ENCODE measurements at regions not wholly inside any gene's neighbourhood (a gene's known extent, or its start where the extent isn't known, plus 50 kb on each side); places are given as distances from the start of the nearest gene placed in this dataset.
A peak's percentile ranks its signal among the peaks of the same experiment; 100 is the strongest.

DNA sequence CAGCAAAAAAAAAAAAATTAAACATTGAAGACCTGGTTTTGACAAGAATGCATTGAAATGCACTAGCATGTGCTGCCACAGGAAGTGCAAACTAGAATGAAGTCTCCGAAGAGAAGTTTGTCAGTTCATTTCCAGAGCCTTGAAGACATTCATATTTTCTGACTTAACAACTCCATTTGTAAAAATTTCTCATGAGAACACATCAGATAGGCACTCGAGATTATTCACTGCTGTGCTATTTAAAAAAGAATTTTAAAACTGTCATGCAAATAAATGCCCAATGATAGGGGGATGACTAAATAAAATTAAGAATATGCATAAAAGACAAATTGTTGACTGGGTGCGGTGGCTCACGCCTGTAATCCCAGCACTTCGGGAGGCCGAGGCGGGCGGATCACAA, 394.6 kb upstream of the JARID2 start:
- Histone ChIP-seq H3K36me3 (ENCODE audit: insufficient read depth, low read length) (no peaks in the 10 kb centered on the region), H4K20me1 (ENCODE audit: insufficient read depth, low read length) (no peaks in the 10 kb centered on the region), H3K27me3 (ENCODE audit: insufficient read depth, low read length) (no peaks in the 10 kb centered on the region), H3K9me3 (ENCODE audit: low read depth, low read length) (no peaks in the 10 kb centered on the region), H3K4me2 (ENCODE audit: insufficient read depth, low read length) (no peak overlapping the region), H3K4me1 (ENCODE audit: insufficient read depth, low read length) (no peaks in the 10 kb centered on the region), H3K4me3 (ENCODE audit: insufficient read depth, low read length) (no peak overlapping the region), H2AFZ (ENCODE audit: low read length) (peak overlapping the region; percentile 27), H3K79me2 (ENCODE audit: insufficient read depth, low read length) (no peaks in the 10 kb centered on the region), H3K27ac (ENCODE audit: low read depth, low read length) (peak overlapping the region; percentile 52)
- TF ChIP-seq, protein P1, sequence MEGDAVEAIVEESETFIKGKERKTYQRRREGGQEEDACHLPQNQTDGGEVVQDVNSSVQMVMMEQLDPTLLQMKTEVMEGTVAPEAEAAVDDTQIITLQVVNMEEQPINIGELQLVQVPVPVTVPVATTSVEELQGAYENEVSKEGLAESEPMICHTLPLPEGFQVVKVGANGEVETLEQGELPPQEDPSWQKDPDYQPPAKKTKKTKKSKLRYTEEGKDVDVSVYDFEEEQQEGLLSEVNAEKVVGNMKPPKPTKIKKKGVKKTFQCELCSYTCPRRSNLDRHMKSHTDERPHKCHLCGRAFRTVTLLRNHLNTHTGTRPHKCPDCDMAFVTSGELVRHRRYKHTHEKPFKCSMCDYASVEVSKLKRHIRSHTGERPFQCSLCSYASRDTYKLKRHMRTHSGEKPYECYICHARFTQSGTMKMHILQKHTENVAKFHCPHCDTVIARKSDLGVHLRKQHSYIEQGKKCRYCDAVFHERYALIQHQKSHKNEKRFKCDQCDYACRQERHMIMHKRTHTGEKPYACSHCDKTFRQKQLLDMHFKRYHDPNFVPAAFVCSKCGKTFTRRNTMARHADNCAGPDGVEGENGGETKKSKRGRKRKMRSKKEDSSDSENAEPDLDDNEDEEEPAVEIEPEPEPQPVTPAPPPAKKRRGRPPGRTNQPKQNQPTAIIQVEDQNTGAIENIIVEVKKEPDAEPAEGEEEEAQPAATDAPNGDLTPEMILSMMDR (IDR thresholded peaks at IDR 0.05; ENCODE audit: extremely low read depth, low read depth, low read length): no peak
- peak; percentile 73 for DNase-seq (ENCODE audit: insufficient read length, low spot score, missing footprints)

DNA sequence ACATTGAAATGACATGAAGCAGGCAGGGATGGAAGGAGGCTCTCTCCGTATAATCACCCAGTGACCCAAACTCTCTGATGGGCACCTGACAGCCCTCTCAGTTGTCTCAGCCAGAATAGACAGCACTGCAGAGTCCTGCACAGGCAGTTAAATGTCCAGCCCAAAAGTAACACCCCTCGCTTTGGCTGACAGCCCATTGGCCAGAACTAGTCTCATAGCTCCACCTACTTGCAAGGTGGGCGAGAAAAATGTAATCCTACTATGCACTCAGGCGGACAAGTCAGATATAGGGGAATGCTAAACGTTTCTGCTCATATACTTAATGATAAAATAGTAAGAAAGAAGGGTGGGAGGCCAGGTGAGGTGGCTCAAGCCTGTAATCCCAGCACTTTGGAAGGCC, 393.5 kb upstream of the JARID2 start:
- H4K20me1 ChIP-seq (ENCODE audit: insufficient read depth, low read length): no peaks in the 10 kb centered on the region
- no peaks in the 10 kb centered on the region for H3K79me2 ChIP-seq (ENCODE audit: insufficient read depth, low read length)
- no peaks in the 10 kb centered on the region for H3K27me3 ChIP-seq (ENCODE audit: insufficient read depth, low read length)

DNA sequence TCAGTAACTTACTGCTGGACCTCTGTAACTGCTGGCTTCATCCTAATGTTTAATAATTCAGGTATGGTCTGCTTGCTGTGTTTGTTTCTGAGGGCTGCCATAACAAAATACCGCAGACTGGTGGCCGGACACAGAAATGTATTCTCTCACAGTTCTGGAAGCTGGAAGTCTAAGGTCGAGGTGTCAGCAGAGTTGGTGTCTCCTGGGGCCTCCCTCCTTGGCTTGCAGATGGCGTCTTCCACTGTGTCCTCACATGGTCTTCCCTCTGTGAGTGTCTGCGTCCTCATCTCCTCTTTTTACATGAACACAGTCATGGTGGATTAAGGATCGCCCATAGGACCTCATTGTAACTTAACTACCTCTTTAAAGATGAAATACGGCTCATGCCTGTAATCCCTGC, 389.7 kb upstream of the JARID2 start:
- H3K36me3 ChIP-seq (ENCODE audit: insufficient read depth, low read length): no peaks in the 10 kb centered on the region
- no peaks in the 10 kb centered on the region for H3K4me1 ChIP-seq (ENCODE audit: insufficient read depth, low read length)
- H3K27ac ChIP-seq (ENCODE audit: low read depth, low read length): no peak overlapping the region
- no peaks in the 10 kb centered on the region for H3K9me3 ChIP-seq (ENCODE audit: low read depth, low read length)
- TF ChIP-seq, protein P1 (IDR thresholded peaks at IDR 0.05; ENCODE audit: extremely low read depth, low read depth, low read length): no peak
- no peaks in the 10 kb centered on the region for H4K20me1 ChIP-seq (ENCODE audit: insufficient read depth, low read length)
- H2AFZ ChIP-seq (ENCODE audit: low read length): no peak overlapping the region
- no peak overlapping the region for H3K4me3 ChIP-seq (ENCODE audit: insufficient read depth, low read length)
- no peak overlapping the region for H3K4me2 ChIP-seq (ENCODE audit: insufficient read depth, low read length)
- no peaks in the 10 kb centered on the region for H3K79me2 ChIP-seq (ENCODE audit: insufficient read depth, low read length)
- no peak for DNase-seq (ENCODE audit: insufficient read length, low spot score, missing footprints)
- no peaks in the 10 kb centered on the region for H3K27me3 ChIP-seq (ENCODE audit: insufficient read depth, low read length)

More for the DNA sequence above, 393.5 kb upstream of the JARID2 start:
- TF ChIP-seq, protein P1 (IDR thresholded peaks at IDR 0.05; ENCODE audit: extremely low read depth, low read depth, low read length): no peak
- H3K27ac ChIP-seq (ENCODE audit: low read depth, low read length): no peak overlapping the region
- no peaks in the 10 kb centered on the region for H3K36me3 ChIP-seq (ENCODE audit: insufficient read depth, low read length)
- no peaks in the 10 kb centered on the region for H3K9me3 ChIP-seq (ENCODE audit: low read depth, low read length)
- no peak overlapping the region for H3K4me2 ChIP-seq (ENCODE audit: insufficient read depth, low read length)
- H3K4me3 ChIP-seq (ENCODE audit: insufficient read depth, low read length): no peak overlapping the region
- no peak overlapping the region for H2AFZ ChIP-seq (ENCODE audit: low read length)
- no peaks in the 10 kb centered on the region for H3K4me1 ChIP-seq (ENCODE audit: insufficient read depth, low read length)
- DNase-seq (ENCODE audit: insufficient read length, low spot score, missing footprints): no peak

DNA sequence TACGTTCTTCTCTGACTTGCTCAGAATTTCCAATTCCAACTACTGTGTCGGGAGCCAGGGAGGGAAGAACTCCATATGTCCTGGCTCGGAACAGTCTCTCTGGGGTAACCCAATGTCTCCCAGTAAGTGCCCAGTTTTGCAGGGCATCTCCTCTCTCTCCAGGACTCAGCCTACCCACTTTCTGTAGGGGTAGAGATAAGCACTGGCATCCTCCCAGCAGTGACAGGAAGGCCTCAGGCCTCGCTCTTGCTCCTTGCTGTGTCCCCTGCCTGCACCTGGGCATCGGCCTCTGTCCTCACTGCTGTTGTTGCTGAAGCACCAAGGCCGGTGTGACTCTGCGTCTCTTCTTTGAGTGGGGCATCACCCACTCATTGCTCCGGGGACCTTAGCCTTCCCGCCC, 388.9 kb upstream of the JARID2 start:
- Histone ChIP-seq H3K79me2 (ENCODE audit: insufficient read depth, low read length) (no peaks in the 10 kb centered on the region), H3K4me2 (ENCODE audit: insufficient read depth, low read length) (no peak overlapping the region), H3K4me1 (ENCODE audit: insufficient read depth, low read length) (no peaks in the 10 kb centered on the region), H3K27ac (ENCODE audit: low read depth, low read length) (no peak overlapping the region), H3K4me3 (ENCODE audit: insufficient read depth, low read length) (no peak overlapping the region), H3K27me3 (ENCODE audit: insufficient read depth, low read length) (no peaks in the 10 kb centered on the region), H2AFZ (ENCODE audit: low read length) (no peak overlapping the region), H3K36me3 (ENCODE audit: insufficient read depth, low read length) (no peaks in the 10 kb centered on the region), H4K20me1 (ENCODE audit: insufficient read depth, low read length) (no peaks in the 10 kb centered on the region), H3K9me3 (ENCODE audit: low read depth, low read length) (no peaks in the 10 kb centered on the region)
- TF ChIP-seq, protein P1 (IDR thresholded peaks at IDR 0.05; ENCODE audit: extremely low read depth, low read depth, low read length): no peak
- no peak for DNase-seq (ENCODE audit: insufficient read length, low spot score, missing footprints)
